GM19452 (cell line): ENCODE measurements at regions not wholly inside any gene's neighbourhood (a gene's known extent, or its start where the extent isn't known, plus 50 kb on each side); places are given as distances from the start of the nearest gene placed in this dataset.

Source experiments
- ATAC-seq: cut with Tn5 transposase; IDR thresholded peaks from one replicate; pipeline ENCODE4 v1.9.1; 2021; ENCODE audit not compliant: unreplicated experiment

DNA sequence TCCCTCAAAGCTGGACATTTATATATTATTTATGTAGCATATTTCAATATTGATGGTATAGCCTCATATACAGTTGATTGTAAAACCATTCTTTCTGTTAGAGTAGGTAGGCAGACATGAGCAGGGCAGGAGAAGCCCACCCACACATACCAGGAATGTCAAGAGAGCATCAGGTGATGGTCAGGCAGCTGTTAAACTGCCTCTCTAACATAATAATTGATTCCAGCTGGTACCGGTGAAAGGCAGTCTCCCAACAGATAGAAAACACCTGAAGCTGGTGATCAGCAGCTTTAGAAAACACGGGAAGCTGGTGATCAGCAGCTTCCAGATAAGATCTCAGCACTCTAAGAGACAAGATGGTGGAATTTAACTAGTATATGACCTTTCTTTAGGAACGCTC, 132.9 kb downstream of the SLITRK6 start:
- no peak for ATAC-seq

DNA sequence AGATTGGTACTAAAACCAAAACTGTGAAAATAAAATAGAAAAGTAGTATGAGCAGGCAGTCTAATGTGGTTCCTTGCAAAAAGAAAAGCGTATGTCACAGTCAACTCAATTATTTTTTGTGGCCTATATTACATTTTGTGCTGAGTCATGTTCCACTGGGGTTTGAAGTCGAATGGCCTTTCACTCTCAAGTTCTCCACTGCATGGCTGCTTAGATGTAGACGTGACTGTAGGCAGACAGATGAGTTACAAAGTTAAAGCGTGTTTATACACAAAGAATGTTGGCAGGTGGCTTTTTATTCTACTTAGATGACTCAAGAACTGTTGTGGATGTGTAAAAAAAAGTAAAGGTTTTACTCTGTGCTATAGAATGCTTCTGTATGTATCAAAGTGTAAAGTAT, 133.9 kb downstream of the SLITRK6 start:
- ATAC-seq, result no peak

DNA sequence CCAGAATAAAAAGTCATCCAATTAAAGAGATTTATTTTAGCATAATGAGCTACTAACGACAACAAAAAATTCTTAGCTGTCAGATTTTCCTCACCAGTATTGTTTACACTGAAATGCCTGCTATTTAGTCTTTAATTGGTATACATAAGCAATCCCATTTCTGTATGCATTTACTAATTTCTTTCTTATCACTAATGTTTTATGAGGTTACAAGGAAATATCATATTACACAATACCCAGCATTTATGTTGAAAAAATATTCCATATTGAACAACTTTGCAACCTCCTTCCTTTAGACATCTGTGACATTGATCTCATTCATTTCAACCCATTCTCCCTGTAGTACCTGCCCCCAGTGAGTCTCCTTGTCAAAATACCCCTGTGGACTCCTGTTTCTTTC, 135.4 kb downstream of the SLITRK6 start:
- no peak for ATAC-seq

DNA sequence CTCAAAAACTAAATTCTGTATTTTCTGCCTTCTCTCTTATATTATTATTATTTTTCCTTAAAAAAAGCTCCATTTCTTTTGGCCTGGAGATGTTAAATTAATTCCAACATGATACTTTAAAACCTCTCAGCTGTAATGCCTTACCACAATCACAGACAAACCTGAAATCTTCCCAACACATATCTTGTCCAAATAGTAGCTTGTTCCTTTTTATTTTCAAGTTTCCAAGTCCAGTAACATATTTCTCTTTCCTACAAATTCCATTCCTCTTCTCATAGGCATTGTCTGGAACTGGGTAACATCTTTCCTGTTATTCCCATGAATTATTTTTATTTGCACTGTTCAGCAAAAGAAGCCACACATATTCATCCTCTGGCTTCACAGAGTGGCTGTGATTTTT, 137.0 kb downstream of the SLITRK6 start:
- ATAC-seq, result no peak

DNA sequence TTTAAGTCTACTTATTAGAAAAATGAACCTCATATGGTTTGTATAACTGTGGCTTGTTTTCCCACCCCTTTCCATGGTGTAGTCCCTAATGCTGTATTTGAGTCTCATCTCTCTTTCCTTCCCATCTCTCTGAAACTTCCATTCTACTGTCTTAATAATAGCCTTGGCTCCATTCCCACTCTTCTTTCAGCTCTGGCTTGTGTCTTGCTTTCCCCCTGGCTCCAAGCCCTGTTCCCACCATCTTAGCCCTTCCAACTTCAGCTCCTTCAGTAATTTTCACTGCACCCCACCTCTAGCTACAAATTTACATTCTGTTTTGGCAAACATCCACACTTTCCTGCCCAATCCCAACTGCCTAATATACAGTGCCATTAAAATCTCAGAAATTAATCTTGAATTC, 137.5 kb downstream of the SLITRK6 start:
- no peak for ATAC-seq

DNA sequence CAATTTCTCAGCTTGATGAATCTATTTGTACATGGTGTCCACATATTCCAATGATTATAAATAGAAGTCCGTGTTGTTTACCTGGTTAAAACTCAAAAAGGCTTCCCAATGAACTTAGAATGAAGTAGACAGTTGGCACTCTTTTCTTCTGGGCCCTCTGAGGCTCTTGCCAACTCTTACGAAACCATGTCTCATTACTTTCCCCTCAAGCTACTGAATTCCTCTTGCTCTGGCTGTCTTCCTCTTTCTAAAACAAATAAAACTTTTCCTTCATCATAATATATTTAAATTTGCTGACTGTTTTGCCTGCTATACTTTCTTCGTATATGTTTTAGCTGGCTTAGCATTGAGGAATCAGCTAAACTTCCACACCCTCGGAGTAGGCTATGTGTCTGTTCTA, 139.7 kb downstream of the SLITRK6 start:
- no peak for ATAC-seq

DNA sequence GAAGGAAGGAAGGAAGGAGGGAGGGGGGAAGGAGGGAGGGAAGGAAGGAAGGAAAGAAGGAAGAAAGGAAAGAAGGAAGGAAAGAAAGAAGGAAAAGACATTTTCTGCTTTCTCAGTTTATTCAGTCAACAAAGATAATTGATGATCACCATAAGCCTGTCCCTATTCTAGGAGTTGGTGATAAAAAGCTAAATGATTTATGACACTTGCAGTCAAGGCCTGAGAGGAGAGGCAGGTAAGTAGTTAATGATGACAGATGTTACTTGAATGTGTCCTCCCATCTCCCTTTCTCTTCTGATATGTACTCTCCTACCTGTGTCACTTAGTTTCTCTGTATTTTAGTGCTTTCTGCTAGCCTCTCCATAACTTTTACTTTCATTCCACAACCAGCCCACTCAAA, 141.3 kb downstream of the SLITRK6 start:
- ATAC-seq, result no peak

DNA sequence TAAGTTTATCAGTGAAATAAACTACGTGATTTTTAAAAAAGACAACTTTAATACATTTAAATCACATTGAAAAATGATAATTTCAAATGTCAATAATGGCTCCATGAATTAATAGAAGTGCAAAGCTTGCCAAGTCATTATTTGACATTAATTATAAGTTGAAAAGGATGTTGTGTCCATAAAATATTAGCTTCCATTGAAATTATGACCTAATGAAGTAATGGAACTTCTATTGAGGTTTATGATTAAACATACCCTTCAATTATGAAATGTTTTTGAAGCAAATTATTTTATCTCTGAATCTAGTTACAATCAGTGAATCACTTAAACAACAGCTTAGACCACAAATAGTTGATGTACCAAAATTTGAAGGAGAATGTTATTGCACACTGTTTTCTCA, 144.2 kb downstream of the SLITRK6 start:
- no peak for ATAC-seq

DNA sequence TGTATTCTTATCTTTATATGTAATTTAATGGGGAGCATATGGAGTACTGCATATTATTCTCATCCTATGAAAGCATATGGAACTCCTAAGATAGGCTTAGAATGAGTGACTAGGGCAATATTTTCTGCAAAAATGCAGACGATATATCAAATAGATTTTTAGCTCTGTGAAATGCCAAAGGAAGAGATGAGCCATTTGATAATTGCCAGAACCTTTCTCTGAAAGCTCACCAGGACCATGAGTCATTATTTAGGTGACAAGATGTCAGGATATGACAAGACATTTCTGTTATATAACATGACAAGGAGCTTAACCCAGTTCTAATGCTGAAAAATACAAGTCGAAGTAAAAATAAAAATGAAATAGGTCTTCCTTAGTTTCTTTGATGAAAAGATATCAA, 145.0 kb downstream of the SLITRK6 start:
- ATAC-seq, result no peak

DNA sequence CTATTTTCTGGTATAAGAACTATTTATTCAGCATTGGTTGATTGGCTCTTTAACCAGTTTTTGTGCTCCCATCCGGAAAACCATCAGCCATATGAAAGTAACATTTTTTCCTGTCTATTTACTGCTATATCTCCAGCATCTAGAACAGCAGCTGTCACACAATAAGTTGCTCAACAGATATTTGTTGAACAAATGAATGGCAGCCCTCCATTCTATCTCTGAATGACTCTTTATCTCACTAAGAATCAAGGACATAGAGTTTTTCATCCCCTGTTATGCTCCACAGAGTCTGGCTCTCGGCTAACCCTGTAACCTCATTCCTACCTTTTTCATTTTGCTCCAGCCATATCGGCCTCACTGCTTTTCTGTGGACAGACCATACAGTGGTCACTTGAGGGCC, 145.5 kb downstream of the SLITRK6 start:
- ATAC-seq, result no peak

DNA sequence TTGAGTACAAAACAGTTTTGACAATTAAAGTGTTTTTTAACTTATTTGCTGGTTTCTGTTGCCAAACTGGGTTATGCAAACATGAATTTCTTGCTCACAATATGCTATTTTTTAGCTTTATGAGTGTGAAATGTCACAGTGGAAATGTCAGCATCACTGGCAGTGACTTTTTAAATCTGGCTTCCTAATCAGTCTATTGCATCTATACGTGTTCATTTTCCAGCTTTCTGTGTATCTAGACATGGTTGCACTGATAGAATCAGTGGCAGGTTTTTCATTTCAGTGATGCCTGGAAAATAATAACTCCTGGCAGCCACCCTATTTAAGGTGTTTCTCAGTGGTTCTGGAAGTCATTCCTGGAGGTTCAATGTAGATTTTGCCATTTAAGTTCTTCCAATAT, 146.7 kb downstream of the SLITRK6 start:
- no peak for ATAC-seq

DNA sequence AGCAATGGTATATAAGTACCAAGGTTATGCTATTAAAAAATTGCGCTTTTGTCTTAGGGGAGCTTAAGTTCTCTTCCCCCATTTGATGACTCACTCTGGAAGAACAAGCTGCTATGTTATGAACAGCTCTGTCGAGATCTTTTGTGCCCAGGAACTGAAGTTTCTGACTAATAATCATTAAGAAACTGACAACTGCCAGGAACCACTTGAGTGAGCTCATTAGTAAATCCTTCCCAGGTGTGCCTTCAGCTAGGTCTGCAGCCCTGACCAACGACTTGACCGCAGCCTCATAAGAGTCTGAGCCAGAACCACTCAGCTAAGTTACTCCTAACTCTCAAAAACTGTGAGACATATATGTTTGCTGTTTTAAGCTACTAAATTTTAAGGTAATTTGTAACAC, 147.8 kb downstream of the SLITRK6 start:
- no peak for ATAC-seq

DNA sequence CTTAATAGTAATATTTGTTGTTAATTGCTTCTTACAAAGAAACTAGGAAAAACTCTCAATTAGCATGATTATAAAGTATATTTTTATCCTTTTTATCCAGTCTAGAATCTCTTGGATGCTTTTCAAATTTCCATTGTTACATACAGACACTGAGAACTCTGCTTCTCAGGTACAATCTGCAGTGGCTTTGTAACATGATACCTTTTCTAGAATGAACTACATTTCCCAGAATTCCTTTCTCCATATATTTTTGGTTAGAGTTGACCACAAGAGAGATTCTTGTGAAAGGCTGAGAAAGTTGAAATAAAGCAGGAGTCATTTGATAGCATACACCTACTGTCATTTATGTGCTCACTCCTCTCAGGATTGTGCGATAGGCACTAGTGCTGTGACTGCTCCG, 148.6 kb downstream of the SLITRK6 start:
- ATAC-seq, result no peak

DNA sequence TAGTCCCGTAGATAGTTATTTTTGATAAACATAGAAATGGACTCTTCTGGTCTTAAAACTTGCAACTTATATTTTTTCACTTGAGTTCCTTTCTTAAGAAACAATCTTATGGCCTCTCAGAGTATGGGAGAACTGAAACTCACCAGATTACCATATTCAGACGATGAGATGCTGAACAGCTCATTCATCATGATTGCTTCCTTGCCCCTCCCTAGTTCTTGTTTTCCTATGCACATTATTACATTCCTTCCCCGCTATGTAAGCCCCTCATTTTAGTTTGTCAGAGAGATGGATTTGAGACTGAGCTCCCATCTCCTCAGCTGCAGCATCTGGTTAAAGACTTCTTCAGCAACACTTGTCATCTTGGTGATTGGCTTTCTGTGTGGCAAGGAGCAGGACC, 158.5 kb downstream of the SLITRK6 start:
- ATAC-seq, result no peak

DNA sequence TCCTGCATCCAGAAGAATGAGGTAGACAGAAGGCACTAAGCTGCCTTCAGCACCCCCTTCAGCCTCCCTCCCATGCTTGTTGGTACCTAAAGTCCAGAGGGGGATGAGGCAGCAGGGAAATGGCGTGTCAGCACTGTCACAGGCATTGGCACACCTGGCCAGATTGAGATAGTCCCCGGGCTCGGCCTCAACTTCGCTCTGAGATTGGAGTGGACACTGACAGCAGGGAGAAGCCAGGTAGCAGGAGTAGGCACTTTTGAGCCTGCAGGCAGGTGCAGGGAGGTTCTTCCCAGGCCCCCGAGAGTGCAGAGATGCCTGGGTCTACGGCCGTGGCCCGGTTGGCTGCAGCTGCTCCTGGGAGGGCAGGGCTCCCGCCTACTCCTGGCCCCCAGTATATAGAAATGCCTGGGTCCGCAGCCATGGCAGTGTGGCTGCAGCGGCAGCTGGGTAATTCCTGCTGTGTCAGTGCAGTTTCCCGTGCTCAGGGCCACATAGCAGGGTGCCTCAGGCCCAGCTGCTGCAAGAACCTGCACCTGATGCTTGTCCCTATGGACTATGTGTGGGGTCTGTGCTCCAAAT, 160.3 kb downstream of the SLITRK6 start:
- no peak for ATAC-seq

DNA sequence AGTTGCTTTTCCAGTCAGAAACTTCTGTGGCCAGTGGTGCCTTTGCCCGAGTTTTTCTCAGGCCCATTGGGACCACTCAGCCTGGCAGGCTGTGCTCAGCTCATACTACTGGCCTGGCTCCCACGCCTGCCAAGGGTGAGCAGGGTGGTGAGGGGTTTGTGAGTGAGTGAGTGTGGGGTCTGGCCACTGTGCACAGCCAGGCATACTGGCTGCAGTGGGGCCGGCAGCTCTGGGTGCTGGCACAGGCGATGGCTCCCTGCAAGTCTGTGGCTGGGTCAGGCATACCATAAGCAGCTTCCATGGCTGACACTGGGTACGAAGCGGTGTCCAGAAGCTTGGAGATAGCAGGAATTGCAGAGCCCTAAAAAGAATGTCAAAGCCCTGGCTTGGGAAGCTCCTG, 161.0 kb downstream of the SLITRK6 start:
- no peak for ATAC-seq

DNA sequence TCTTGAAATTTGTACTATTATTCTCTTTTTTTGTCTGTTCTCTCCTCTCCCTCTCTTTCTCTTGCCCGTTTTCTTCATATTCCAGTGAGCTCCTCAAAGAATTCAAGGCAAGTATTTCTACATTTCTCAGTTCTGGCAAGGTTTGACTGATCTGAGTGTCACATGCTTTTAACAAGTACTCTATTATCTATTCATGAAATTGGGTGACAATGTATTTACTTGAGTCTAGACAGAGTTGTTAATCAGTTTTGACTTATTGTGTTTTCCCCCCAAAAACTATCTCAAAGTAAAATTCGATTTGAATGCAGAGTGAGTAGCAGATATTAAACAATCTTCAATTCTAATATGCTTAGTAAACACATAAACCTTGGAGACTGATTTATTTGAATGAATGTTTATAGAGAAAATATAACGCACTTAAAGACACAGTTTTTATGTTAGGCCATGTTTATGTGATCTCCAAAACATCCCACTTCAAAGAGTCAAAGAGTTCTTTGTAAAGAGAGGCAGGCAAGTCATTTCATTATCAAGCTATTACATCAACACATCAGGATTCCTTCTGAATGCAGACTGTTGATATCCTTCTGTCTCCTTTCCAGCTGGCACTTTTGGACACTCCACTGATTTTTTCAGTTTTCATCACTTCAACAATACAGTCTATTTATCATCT, 166.6 kb downstream of the SLITRK6 start:
- ATAC-seq, result no peak

DNA sequence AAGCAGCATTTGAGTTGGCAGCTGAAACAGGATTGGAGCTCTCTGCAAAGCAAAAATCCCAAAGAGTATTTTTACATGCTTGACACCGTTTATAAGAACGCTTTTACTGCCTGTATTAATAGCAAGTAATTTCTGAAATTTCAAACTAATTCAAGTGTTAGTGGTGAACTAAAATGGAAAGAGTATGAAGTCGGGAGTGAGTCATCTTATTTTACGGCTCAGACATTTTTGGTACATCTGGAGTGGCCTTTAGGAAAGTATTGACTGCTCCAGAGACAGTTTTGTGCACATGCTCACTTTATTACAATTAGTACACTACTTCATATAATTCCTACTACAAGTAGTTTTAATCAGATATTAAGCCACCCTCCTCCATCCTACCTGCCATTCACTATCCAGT, 167.4 kb downstream of the SLITRK6 start:
- ATAC-seq, result no peak

DNA sequence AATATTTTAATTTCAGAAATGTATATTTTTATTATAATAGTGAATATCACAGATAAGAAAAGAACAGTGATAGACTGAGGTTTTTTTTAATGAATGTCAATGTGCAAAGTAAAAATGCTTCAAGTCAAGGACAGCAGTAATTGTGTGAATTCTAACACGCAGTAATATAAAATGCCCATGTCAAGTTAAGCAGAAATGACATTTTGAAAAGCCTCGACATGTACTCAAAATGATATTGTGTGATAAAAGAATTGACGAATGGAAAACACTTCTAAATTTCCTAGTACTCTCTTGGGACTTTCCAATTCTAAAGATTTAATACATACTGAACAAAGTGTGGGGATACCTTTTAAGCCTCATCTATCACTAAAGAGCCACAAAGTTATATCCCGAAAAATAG, 172.6 kb downstream of the SLITRK6 start:
- no peak for ATAC-seq

DNA sequence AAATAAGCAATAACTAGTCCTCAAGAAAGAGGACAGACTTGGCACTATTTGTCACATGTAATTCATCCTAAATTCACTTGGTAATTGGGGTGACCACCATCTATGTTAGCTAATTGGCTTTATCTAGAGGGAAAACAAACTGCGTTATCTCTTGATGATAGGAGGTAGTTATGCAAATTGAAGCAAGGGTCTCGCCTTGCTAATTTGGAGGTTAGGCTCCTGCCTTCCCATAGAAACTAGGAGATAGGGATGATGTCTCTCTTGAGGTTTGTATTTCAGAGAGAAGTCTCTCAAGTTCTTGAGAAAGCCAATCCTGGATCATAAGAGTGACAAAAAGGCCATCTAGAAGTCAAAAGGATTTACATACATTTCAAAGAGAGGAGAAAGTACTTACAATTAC, 179.9 kb downstream of the SLITRK6 start:
- no peak for ATAC-seq

DNA sequence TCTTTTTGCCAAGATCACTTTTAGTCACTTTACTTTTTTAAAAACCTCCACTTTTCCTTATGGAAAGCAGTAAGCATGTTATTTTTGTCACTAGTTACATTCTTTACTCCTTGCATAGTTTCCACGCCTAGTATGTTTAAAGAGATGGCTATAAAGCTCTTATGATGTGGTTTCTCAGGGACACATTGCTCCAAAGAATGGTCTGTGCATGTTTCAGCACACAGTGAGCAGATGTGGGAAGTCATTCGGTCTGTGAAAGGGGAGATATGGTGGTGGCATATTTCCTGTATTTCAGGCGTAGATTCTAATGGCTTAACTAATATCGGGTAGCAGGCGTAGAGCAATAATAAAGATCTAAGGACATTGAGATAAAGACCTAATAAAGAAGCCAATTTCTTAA, 180.7 kb downstream of the SLITRK6 start:
- ATAC-seq, result no peak

DNA sequence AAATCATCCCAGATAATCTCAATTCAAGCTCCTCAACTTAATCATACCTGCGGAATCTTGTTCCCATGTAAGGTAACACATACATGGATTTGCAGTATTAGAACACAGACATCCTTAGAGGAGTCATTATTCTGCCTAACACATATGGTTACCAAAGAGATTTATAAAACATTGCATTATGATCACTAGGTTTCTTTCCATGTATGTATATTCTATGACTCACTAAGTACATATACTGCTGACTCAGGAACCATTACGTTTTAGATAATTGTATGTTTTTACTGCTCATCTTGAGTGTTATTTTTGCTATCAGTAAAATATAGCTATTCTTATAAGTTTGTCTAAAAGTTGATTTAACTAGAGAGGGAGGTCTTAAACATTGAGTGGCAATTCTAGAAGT, 182.9 kb downstream of the SLITRK6 start:
- no peak for ATAC-seq

DNA sequence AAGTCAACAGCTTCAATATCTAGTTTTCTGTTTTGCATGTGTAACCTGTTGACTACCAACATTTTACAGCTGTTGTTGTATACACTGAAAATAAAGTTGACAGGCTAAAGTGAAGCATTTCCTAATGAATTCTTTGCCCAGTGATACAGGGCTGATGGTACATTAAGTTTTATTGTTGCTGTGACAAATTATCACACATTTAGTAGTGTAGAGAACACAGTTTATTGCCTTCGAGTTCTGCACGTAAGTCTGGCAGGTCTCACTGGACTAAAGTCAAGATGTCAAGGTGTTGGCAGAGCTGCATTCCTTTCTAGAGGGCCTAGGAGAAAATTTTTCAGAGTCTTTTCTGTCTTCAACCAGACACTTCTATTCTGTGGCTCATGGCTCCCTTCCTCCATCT, 184.2 kb downstream of the SLITRK6 start:
- no peak for ATAC-seq
